HFFc6 (cell line): ENCODE measurements at regions not wholly inside any gene's neighbourhood (a gene's known extent, or its start where the extent isn't known, plus 50 kb on each side); places are given as distances from the start of the nearest gene placed in this dataset.
A peak's percentile ranks its signal among the peaks of the same experiment; 100 is the strongest.

Source experiments
- DNase-seq: peaks from one replicate; pipeline ENCODE4 v3.0.0-alpha.2; 2018
- H3K27ac Mint-ChIP-seq: 2 replicates; pipeline ENCODE4 v1.8.0; 2020; ENCODE audit warnings: mild to moderate bottlenecking, mixed read lengths
- H3K27me3 Mint-ChIP-seq: 2 replicates; pipeline ENCODE4 v1.8.0; 2021; ENCODE audit warnings: mild to moderate bottlenecking, moderate library complexity, mixed read lengths; ENCODE audit not compliant: insufficient read depth
- H3K36me3 Mint-ChIP-seq: 2 replicates; pipeline ENCODE4 v1.8.0; 2021; ENCODE audit warnings: low read depth, mixed read lengths
- H3K4me1 Mint-ChIP-seq: 2 replicates; pipeline ENCODE4 v1.8.0; 2020; ENCODE audit warnings: low read depth, mixed read lengths
- H3K4me3 Mint-ChIP-seq: 2 replicates; pipeline ENCODE4 v1.8.0; 2020; ENCODE audit warnings: mild to moderate bottlenecking, moderate library complexity, mixed read lengths
- H3K9me3 Mint-ChIP-seq: 2 replicates; pipeline ENCODE4 v1.8.0; 2020; ENCODE audit warnings: mild to moderate bottlenecking, mixed read lengths
- TF ChIP-seq, protein P1 (sequence below): fragments of 200-600 bp; sonication (generic); IDR thresholded peaks from 2 replicates; pipeline ENCODE4 v1.5.0; 2021; ENCODE audit warnings: antibody characterized with exemption, mild to moderate bottlenecking

DNA sequence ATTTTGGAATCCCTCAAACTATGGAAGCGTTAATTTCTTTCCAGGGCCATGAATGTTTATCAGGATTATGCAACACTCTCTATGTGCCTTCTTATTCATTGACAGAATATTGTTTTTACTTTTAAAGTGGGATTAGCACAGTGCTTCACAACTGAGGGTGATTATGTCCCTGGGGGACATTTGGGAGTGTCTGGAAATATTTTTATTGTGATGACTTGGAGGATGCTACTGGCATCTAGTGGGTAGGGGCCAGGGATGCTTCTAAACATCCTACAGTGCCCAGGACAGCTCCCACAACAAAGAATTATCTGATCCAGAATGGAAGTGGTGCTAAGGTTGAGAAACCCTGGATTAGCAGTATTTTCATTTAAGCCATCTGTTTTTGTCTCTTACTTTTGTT, 338.5 kb upstream of the SOX5 start:
- Mint-ChIP-seq H3K27me3 (no peaks in the 10 kb centered on the region; the same call in 1 of the 2 replicates), H3K4me3 (no peak overlapping the region), H3K4me1 (no peaks in the 10 kb centered on the region), H3K9me3 (peaks cover 19% of the 10 kb centered on the region), H3K36me3 (no peaks in the 10 kb centered on the region), H3K27ac (no peak overlapping the region)
- DNase-seq: no peak
- TF ChIP-seq, protein P1, sequence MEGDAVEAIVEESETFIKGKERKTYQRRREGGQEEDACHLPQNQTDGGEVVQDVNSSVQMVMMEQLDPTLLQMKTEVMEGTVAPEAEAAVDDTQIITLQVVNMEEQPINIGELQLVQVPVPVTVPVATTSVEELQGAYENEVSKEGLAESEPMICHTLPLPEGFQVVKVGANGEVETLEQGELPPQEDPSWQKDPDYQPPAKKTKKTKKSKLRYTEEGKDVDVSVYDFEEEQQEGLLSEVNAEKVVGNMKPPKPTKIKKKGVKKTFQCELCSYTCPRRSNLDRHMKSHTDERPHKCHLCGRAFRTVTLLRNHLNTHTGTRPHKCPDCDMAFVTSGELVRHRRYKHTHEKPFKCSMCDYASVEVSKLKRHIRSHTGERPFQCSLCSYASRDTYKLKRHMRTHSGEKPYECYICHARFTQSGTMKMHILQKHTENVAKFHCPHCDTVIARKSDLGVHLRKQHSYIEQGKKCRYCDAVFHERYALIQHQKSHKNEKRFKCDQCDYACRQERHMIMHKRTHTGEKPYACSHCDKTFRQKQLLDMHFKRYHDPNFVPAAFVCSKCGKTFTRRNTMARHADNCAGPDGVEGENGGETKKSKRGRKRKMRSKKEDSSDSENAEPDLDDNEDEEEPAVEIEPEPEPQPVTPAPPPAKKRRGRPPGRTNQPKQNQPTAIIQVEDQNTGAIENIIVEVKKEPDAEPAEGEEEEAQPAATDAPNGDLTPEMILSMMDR: no peak

DNA sequence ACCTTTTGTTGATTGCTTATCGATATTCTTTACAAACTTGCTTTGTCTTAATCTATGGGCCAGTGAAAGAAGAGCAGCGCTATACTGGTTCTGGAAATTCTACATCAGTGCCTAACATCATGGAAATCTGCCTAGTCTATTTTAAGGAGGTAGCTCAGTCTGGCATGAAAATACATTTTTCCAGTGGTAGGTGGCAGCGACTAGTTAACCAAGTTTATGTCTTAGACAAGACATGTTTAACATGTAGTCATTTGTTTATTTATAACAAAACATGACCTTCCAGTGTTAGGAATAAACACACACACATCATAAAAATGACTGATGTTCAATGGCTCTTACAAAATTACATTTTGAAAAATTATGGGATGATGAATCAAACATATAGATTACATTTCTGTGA, 336.0 kb upstream of the SOX5 start:
- Mint-ChIP-seq H3K4me1 (no peaks in the 10 kb centered on the region), H3K27ac (no peak overlapping the region), H3K36me3 (no peaks in the 10 kb centered on the region), H3K9me3 (peaks cover 19% of the 10 kb centered on the region), H3K4me3 (no peak overlapping the region), H3K27me3 (no peaks in the 10 kb centered on the region; the same call in 1 of the 2 replicates)
- TF ChIP-seq, protein P1: no peak
- DNase-seq: no peak

DNA sequence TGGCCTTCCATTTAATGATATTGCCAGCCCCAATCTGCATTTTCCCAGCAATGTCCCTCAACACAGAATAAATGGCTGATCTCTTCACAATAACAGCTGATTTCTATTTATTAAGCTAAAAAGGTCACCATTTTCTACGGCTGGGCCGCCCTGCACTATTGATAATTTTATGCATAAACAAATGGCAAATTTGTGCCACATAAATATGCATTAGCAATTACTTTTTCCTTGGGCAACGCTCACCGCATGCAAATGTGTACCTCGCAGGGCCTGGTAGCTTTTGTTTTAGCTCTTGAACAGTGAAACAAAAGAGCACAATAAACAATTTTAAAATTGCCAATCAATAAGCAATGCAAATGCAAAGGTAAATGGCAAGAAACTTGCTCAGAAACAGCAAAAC, 331.9 kb upstream of the SOX5 start:
- Mint-ChIP-seq H3K4me1 (no peaks in the 10 kb centered on the region), H3K36me3 (no peaks in the 10 kb centered on the region), H3K9me3 (peaks cover 14% of the 10 kb centered on the region), H3K27me3 (no peaks in the 10 kb centered on the region), H3K4me3 (no peak overlapping the region), H3K27ac (no peak overlapping the region)
- no peak for DNase-seq
- TF ChIP-seq, protein P1: no peak

DNA sequence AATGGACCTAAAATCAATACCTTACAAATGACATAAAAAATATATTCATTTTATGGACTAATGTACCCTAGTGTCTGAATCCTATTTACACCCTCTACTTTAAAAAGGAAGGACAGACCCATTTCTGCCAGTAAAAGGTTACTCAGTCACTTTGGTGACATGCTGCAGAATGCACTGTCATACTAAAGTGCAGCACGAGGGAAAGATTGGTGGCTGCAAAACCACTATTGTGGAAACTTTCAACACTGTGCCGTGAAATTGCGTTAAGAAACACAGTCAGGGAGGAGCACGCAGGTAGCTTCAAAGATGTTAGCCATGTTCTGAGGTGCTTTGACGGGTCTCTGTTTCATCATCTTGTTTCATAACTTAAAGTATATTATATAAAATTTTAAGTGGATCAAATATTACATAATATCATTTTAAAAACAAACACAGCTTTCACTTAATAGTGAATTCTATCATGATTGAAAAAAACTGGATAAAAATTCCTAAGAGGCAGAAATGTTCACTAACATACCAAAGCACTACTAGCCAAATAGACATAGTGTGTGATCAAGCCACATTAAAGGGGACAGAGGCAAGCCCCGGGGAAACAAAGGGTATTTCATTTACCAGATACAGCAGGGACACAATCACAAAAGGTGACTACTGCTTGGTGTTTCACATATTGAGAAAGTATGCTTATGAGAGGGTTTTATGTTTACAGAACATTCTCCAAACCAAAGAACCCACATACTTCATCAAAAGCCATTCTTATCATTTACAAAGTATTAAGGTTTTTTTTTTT, 330.8 kb upstream of the SOX5 start:
- TF ChIP-seq, protein P1: no peak
- no peaks in the 10 kb centered on the region for H3K36me3 Mint-ChIP-seq
- no peak for DNase-seq
- H3K27me3 Mint-ChIP-seq: no peaks in the 10 kb centered on the region
- H3K4me3 Mint-ChIP-seq: no peak overlapping the region
- H3K9me3 Mint-ChIP-seq: peaks cover 10% of the 10 kb centered on the region
- H3K27ac Mint-ChIP-seq: no peak overlapping the region
- H3K4me1 Mint-ChIP-seq: no peaks in the 10 kb centered on the region

DNA sequence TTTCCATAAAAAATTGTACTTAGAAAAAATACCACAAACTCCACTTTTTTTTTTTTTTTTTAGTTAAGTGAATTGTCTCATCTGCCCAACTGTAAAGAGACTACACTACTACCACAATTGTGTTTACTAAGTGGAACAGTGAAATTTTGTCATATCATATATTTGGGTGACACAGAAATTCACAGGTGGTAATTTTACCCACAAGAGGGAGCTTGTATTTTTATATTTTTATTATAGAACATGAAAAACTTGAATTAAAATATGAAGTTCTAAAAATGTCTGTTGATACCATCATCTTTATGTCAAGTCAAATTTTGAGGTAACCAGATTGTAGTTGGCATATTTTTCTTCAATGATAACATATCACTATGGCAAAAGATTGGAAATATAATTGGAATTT, 329.4 kb upstream of the SOX5 start:
- Mint-ChIP-seq H3K27ac (no peak overlapping the region), H3K27me3 (peaks cover under 1% of the 10 kb centered on the region; the same call in 1 of the 2 replicates), H3K9me3 (peaks cover 1% of the 10 kb centered on the region; the same call in 1 of the 2 replicates), H3K4me1 (no peaks in the 10 kb centered on the region), H3K4me3 (no peak overlapping the region), H3K36me3 (no peaks in the 10 kb centered on the region)
- TF ChIP-seq, protein P1: peak; percentile 29; the same call in 1 of the 2 replicates
- DNase-seq: no peak
